ENCODE measurements at regions not wholly inside any gene's neighbourhood (a gene's known extent, or its start where the extent isn't known, plus 50 kb on each side); places are given as distances from the start of the nearest gene placed in this dataset.

DNA sequence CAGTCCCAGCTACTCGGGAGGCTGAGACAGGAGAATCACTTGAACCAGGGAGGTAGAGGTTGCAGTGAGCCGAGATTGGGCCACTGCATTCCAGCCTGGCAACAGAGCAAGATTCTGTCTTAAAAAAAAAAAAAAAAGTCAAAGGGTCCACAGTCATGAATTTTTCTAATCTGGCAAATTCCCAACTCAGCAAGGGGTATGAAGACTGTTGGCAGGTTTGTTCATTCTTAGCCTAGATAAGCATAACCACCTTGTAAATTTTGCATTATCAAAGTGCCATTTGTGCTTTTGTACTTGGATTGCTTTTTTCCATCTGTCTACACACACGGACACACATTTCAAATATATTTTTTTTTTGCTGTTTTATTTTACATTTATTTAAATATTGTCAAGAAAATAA is 299.8 kb upstream of the NUDT12 start:
- CTCF ChIA-PET, result no interaction called here
- DNase-seq (ENCODE audit: low read depth, low spot score), result no peak
- dilution Hi-C loops (cut with MboI; ENCODE audit: extremely low pct_ligation_motif_present, low sequenced_read_pairs), result no loop called here

More for the DNA sequence above, 299.8 kb upstream of the NUDT12 start:
- TF ChIP-seq POLR2A (IDR thresholded peaks at IDR 0.05; ENCODE audit: low read depth, low read length) (no peak), JUN (IDR thresholded peaks at IDR 0.05; ENCODE audit: borderline replicate concordance, insufficient read depth, insufficient read length, low read depth) (no peak), POLR2AphosphoS5 (IDR thresholded peaks at IDR 0.05; ENCODE audit: insufficient read depth, low read depth, low read length) (no peak), GATA2 (IDR thresholded peaks at IDR 0.05; ENCODE audit: insufficient read depth, insufficient read length, low read depth, low read length) (no peak), FOS (IDR thresholded peaks at IDR 0.05; ENCODE audit: borderline replicate concordance, insufficient read depth, low read length) (no peak), EZH2 (IDR thresholded peaks at IDR 0.05; ENCODE audit: borderline replicate concordance, low read depth, low read length, severe bottlenecking) (no peak)
- TF ChIP-seq, protein P1, sequence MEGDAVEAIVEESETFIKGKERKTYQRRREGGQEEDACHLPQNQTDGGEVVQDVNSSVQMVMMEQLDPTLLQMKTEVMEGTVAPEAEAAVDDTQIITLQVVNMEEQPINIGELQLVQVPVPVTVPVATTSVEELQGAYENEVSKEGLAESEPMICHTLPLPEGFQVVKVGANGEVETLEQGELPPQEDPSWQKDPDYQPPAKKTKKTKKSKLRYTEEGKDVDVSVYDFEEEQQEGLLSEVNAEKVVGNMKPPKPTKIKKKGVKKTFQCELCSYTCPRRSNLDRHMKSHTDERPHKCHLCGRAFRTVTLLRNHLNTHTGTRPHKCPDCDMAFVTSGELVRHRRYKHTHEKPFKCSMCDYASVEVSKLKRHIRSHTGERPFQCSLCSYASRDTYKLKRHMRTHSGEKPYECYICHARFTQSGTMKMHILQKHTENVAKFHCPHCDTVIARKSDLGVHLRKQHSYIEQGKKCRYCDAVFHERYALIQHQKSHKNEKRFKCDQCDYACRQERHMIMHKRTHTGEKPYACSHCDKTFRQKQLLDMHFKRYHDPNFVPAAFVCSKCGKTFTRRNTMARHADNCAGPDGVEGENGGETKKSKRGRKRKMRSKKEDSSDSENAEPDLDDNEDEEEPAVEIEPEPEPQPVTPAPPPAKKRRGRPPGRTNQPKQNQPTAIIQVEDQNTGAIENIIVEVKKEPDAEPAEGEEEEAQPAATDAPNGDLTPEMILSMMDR (IDR thresholded peaks at IDR 0.05; ENCODE audit: extremely low read depth in 1 of 2, insufficient read depth in 1 of 2, low read depth in 1 of 2, low read length in 2 of 2), result no peak
- TF ChIP-seq, protein P2, sequence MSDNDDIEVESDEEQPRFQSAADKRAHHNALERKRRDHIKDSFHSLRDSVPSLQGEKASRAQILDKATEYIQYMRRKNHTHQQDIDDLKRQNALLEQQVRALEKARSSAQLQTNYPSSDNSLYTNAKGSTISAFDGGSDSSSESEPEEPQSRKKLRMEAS (IDR thresholded peaks at IDR 0.05; ENCODE audit: insufficient read depth, insufficient read length), result no peak
- H3K27me3 ChIP-seq (ENCODE audit: control insufficient read depth in 2 of 2, insufficient read depth in 2 of 2, low read length in 2 of 2), result no peaks in the 10 kb centered on the region
- H3K79me2 ChIP-seq (ENCODE audit: control insufficient read depth, insufficient read depth, low read length), result no peaks in the 10 kb centered on the region
- no peaks in the 10 kb centered on the region for H4K20me1 ChIP-seq (replicated peaks; ENCODE audit: control insufficient read depth, extremely low read depth, insufficient read depth, low read length)
- H2AFZ ChIP-seq (ENCODE audit: low read depth, low read length), result no peak overlapping the region
- H3K4me2 ChIP-seq (ENCODE audit: insufficient read depth, low read length), result no peak overlapping the region
- POLR2A ChIA-PET, result no interaction called here
- intact Hi-C loops (cut with micrococcal nuclease), result no loop called here
- FAIRE-seq, result no peak
- no peaks in the 10 kb centered on the region for H3K9me3 ChIP-seq (replicated peaks; ENCODE audit: control insufficient read depth, insufficient read depth, low read length)
- no peaks in the 10 kb centered on the region for H3K36me3 ChIP-seq (ENCODE audit: control insufficient read depth in 2 of 2, extremely low read depth in 1 of 2, insufficient read depth in 2 of 2, low read length in 2 of 2)
- H3K4me1 ChIP-seq (ENCODE audit: control insufficient read depth, extremely low read depth, insufficient read depth, low read length), result no peaks in the 10 kb centered on the region
- no peak overlapping the region for H3K4me3 ChIP-seq (replicated peaks in 1 of 3; ENCODE audit: insufficient read depth in 1 of 3, low read depth in 1 of 3, low read length in 3 of 3)
- no peak overlapping the region for H3K27ac ChIP-seq (ENCODE audit: insufficient read depth, low read depth, low read length)
- no peaks in the 10 kb centered on the region for H3K9me1 ChIP-seq (replicated peaks; ENCODE audit: control insufficient read depth, extremely low read depth, insufficient read depth, low read length)
- no TSS peak for BruUV-seq (replicated peaks)
- no peak overlapping the region for H3K9ac ChIP-seq (replicated peaks; ENCODE audit: extremely low read depth, insufficient read depth, low read length)

Measured in endothelial cell of umbilical vein (primary cell).